DMS53 treated with DMSO at 0.1 percent for 48 hours (cell line): ENCODE measurements at regions not wholly inside any gene's neighbourhood (a gene's known extent, or its start where the extent isn't known, plus 50 kb on each side); places are given as distances from the start of the nearest gene placed in this dataset.

Experiments used
- DNase-seq: peaks from one replicate; lab custom pipeline; 2025; ENCODE audit not compliant: unreplicated experiment; lab: John Stamatoyannopoulos, UW

DNA sequence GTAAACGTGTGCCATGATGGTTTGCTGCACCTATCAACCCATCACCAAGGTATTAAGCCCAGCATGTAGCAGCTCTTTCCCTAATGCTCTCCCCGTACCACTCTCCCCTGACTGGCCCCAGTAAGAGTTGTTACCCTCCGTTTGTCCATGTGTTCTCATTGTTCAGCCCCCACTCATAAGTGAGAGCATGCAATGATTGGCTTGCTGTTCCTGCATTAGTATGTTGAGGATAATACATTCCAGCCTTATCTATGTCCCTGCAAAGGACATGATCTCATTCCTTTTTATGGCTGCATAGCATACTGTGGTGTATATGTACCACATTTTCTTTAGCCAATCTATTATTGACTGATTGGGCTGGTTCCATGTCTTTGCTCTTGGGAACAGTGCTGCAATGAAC is 1294.9 kb upstream of the CDH8 start:
- DNase-seq = no peak

GRCh38 chr16:63326736-63327339 is 1290.6 kb upstream of the CDH8 start:
- no peak for DNase-seq

DNA sequence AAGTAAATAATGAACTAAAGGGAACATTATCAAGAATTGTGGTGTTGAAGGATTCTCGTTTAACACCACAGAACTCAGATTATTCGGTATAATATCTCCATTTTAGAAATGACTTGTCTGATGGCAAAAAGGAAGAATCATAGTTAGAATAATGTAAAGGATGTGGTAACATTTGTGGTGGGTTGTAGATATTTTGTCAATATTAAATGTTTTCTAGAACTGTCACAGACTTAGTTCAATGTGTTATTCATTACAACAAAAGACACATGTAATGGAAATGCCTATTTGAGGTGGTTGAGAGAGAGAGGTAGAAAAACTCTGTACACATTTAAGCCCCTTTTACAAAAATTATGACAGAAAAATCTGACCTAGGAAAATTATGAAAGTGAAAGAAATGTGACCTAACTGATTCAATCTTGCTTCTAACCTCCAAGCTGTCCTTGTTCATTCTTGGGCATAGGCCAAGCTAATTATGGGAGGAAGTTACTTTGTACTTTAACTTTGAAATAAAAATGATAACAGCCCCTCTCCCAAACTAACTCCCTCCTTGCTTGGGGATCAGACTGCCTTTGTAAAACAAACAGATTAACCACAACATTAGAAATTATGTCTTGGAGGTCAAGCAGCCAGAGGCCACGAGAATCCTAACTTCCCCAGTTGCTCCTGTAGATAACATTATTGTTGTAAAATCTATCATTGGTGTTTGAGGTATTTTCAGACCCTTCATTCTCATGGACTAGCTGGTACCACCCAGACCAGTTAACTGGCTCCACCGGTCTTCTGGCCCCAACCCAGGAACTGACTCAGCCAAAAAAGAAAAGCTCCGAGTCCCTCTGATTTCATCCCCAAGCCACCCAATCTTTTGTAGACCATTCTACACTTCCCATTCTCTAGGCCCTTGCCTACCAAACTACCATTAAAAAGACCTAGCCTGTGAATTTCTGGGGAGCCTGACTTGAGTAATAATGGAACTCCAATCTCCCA is 1287.8 kb upstream of the CDH8 start:
- no peak for DNase-seq

DNA sequence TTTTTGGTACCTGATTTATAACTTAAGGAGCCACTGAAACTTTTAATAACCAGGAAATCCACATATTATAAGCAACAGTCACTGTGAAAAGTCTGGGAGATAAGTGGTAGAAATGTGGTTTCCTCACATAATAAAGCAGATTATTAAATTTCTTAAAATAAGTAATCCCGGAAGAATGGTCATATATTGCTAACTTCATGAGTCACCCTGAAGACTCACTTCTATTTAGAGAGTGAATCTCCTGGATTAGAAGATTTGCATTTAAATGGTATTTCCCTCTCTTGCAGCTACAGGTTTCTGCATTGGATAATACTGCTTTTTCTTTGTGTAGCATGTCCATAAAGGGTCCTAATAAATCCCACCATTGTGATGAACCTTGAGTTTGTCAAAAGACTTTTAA is 1286.8 kb upstream of the CDH8 start:
- no peak for DNase-seq

- DNase-seq = peak; percentile 9
These were observed 1279.0 kb upstream of the CDH8 start for GRCh38 chr16:63315229-63315628.

- DNase-seq = no peak
These were observed 1276.1 kb upstream of the CDH8 start for GRCh38 chr16:63312346-63312745.

DNA sequence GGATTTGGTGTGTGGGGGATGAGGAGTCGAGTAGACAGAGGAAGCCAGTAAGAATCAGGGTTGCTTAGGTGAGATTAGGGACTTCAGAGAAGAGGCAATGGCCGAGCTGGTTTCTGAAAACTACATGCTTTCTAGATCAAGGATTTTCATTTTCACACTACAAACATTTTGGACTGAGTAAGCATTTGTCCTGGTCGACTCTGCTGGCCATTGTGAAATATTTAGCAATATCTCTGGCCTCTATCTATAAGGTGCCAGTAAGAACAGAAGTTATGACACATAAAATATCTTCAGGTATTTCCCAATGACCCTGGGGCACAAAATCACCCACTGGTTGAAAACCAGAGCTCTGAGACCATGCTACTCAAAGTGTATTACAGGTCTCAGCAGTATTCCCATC is 1275.1 kb upstream of the CDH8 start:
- DNase-seq = no peak

DNA sequence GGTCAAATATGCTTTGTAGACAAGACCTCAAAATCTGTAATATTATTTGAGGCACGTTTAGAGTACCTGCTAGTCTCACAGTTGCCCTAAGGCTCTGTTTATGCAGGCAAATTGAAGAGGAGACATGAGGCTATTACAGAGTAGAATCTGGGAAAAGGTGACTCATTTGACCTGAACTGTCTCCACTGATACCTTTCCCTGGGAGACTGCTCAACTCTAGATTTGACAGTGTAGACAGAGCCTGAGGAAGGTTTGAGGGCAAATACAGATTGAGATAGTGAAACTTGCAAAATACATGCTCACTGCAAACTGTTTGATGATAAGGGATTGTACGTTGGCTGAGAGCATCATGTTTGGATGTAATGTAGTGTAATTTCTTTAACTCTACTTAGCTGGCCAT is 1266.6 kb upstream of the CDH8 start:
- DNase-seq = no peak

- DNase-seq = no peak
These were observed 1265.1 kb upstream of the CDH8 start for GRCh38 chr16:63301349-63301748.

DNA sequence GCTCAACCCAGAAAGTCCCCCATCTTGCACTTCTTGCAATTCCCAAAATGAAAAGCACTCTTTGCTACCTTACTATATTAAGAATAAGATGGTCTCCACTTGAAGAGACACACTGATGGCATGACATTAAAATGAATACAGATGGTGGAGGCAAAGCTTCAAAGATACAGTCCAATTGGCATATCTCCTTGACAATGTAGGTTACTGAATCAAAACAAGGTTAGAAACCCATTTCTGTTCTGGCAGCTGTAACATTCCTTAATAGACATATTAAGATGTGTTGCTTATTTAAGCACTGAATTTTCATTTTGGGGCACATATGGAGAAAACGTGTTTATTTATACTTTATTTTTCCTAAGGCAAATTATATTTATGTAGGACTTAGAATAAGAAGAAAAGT is 1262.8 kb upstream of the CDH8 start:
- DNase-seq = no peak

- no peak for DNase-seq
These were observed 1255.8 kb upstream of the CDH8 start for GRCh38 chr16:63292036-63292435.

DNA sequence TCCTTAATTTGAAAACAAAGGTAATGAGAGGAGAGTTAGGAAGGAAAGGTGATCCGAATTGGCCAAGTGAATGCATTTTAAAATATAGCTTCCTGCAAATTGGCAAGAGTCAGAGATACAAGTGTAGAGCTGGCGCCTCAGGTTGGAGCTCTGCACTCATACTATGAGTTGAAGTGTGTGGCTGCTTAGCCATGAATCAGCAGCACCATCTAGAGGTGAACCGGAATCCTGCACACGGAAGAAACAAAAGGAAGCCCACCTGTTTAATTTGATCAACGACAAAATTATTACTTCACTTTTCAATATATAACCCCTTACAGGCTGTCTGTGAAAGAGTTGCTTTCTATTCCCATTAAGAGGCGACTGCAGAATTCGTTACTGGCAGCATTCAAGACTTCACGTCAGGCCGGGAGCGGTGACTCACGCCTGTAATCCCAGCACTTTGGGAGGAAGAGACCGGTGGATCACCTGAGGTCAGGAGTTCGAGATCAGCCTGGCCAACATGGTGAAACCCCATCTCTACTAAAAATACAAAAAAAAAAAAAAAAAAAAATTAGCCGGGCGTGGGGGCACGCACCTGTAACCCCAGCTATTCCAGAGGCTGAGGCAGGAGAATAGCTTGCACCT is 1253.7 kb upstream of the CDH8 start:
- peak; percentile 1 for DNase-seq

DNA sequence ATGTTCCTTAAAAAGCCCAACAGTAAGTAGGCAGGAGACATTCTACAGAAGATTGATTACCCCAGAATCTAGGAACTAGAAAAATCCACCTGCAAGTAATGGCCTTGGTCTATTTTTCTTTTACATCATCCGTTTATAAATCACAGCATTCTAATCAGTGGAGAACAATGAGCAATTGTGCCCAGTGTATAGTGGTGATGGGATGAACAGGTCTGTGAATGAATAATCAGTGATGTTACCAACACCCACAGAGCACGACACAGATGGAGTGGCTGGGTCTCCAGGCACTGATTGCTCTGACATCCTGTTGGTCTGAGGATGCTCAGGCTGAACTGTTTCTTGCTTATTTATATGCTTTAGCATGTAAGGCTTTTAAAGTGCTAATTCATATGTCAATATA is 1251.2 kb upstream of the CDH8 start:
- no peak for DNase-seq

GRCh38 chr16:63283721-63284120 is 1247.5 kb upstream of the CDH8 start:
- no peak for DNase-seq

GRCh38 chr16:63244631-63245030 is 1208.4 kb upstream of the CDH8 start:
- DNase-seq = no peak

DNA sequence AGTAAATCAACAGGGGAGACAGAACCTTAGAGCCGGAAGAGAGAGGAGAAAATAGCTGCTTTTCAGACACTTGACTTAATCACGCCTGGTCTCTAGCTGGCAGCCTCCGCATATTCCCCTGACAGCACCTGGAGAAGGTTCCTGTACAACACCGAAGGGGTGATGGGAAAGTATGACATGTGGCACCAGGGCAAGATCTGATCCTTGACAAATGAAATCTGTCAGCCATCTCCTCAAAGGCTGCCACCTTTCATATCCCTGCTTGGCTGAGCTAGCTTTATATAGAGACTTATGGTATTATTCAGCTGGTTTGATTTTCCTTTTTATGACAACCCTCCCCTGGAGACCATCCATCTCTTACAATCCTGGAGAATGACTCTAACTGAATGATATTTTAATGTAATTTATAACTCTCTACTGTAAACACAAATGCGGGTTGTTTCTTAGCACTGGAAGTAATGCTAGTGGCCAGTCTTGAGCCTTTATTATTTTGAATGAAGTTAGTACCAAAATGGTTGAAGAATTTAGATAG is 1205.3 kb upstream of the CDH8 start:
- DNase-seq = no peak

DNA sequence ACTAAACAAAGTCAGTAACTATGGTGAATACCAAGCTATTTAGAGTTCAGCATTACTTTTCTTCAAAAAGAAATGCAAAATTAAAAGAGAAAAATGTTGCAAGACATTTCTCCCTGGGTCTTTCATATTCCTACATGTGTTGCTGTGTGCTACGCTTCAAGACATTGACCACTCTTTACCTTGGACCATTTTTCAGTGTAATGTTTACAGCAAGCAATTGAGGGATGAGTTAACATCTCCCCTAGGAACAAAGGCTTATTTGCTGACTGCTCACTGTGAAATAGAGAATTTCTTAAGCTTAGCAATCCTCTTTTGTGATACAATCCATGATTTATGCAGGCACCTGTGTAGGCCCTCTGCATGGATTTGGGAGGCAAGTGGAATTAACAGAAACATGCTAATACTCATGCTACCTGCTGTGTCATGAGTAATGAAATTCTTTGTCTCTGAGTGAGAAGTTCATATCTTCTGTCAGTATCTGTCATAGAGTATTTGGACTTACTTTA is 1202.9 kb upstream of the CDH8 start:
- no peak for DNase-seq

DNA sequence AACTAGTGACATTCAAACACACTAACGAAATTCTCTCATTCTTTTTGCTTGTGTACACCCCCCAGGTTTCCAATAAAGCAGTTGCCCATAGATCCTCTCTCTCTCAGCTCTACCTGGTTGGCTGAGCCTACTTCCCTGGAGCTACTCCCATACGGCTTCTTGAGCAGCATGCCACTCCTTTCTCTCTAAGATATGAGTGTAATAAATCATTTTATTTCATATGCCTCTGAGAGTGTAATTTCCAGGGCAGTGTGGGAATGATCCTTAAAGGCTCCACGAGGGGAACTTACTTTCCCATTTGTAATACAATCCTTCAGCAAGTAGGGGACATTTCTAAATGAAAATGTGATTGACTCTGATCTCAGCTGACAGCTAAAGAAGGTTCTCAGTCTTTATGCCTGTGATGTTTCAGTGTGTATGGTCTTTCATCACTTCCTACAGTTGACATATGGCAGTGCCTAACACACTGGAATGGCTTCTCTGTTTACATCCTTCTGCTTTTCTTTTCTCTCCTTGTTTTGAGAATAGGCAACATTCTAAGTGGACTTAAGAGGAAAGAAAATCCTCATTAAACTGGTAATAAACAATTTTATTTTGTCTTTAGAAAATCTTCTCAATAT is 1194.3 kb upstream of the CDH8 start:
- no peak for DNase-seq

DNA sequence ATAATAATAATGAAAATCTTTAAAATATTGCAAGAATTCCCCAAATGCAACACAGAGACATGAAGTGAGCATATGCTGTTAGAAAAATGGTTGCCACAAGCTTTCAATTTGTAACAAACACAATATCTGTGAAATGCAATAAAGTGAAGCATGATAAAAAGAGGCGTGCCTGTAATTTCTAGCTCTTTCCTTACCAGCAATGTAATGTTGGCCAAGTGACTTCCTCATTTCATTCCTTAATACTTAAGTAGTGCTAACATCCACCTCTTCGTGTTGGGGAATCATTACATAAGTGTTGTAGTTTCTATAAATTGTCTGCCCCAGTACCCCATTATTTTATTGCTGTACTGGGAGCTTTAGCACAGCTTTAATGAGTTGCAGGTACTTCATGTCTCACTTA is 1192.0 kb upstream of the CDH8 start:
- DNase-seq = no peak

DNA sequence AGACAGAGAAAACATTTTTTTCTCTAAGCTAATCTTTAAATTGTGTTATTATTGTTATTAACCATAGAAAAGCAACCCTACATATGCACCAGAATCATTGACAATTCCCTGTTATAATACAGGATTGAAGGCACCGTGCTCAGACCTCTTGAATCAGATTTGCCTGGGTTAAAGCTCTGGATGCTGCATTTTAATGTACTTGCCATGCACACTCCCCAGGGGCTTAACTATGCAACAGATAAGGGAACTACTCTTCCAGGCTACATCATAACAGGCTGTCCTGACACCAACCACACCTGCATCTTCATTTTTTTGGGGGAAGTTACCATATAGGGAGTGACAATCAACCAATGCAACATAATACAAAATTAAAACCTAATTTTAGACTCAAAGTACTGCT is 1187.6 kb upstream of the CDH8 start:
- no peak for DNase-seq
